ENCODE measurements at regions not wholly inside any gene's neighbourhood (a gene's known extent, or its start where the extent isn't known, plus 50 kb on each side); places are given as distances from the start of the nearest gene placed in this dataset.

DNA sequence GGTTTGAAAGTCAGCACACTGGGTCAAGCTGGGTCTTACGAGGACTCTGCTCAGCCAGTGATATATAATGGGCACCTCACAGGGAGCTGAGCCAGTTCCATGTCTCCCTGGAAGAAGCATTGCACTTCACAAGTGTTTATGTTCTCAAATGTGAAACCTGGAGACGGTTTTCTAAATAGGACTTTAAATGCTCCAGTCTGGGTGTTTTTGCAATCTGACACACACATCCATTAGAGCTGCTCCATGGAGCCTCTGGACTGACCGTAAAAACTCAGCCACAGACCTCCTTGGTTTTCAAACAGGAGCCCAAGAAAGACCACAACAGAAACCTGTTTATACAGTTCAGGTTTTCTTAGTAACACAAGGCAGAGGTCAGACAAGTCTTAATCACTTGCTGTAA is 201.3 kb upstream of the LRIG1 start:
- in situ Hi-C loops (cut with MboI; ENCODE audit: low sequenced_read_pairs in 4 of 4) (no loop called here), intact Hi-C loops (cut with DNase I; ENCODE audit: low total_unique reads) (no loop called here)
- no peaks in the 10 kb centered on the region for H3K9me3 ChIP-seq
- DNase-seq (no peak), ATAC-seq (no peak)
- no peak overlapping the region for H3K4me3 ChIP-seq
- TF ChIP-seq POLR2A (IDR thresholded peaks at IDR 0.05) = no peak
- TF ChIP-seq CTCF (IDR thresholded peaks at IDR 0.05 in 4 of 5, conservative IDR thresholded peaks at IDR 0.05 in 1 of 5) = no peak
- no peak overlapping the region for H3K27ac ChIP-seq
- H3K27me3 ChIP-seq = no peaks in the 10 kb centered on the region
- no peaks in the 10 kb centered on the region for H3K4me1 ChIP-seq
- no peaks in the 10 kb centered on the region for H3K36me3 ChIP-seq

DNA sequence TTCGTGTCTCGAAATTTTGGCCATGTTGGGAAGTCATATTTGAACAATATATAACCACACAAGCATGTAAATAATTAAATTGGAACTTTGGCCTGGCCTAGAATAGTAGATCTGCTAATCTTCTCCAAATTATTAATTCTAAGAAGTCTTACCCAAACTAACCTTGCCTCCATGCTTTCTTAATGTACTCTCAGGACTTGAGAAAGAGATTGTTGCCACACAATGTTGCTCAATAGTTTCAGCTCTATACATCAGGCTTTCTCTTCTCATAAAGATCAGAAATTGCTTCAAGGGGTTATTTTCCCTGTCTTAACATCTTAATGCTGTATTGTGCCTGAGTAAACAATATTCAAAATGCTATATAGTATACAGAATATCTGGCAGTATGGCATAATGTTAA is 202.7 kb upstream of the LRIG1 start:
- in situ Hi-C loops (cut with MboI; ENCODE audit: low sequenced_read_pairs in 4 of 4) = no loop called here

GRCh38 chr3:66705076-66705475 is 204.3 kb upstream of the LRIG1 start:
- Histone ChIP-seq H3K9me3 (no peaks in the 10 kb centered on the region), H3K4me3 (no peak overlapping the region), H3K4me1 (no peaks in the 10 kb centered on the region), H3K36me3 (no peaks in the 10 kb centered on the region), H3K27me3 (no peaks in the 10 kb centered on the region), H3K27ac (no peak overlapping the region)
- no peak for TF ChIP-seq POLR2A (IDR thresholded peaks at IDR 0.05)
- TF ChIP-seq CTCF (IDR thresholded peaks at IDR 0.05 in 4 of 5, conservative IDR thresholded peaks at IDR 0.05 in 1 of 5) = no peak
- DNase-seq = no peak
- in situ Hi-C loops (cut with MboI; ENCODE audit: low sequenced_read_pairs in 4 of 4) = no loop called here
- intact Hi-C loops (cut with DNase I; ENCODE audit: low total_unique reads) = no loop called here
- no peak for ATAC-seq

More for the DNA sequence above, 202.7 kb upstream of the LRIG1 start:
- H3K4me1 ChIP-seq = no peaks in the 10 kb centered on the region
- H3K4me3 ChIP-seq = no peak overlapping the region
- H3K36me3 ChIP-seq = no peaks in the 10 kb centered on the region
- no peak for TF ChIP-seq CTCF (IDR thresholded peaks at IDR 0.05 in 4 of 5, conservative IDR thresholded peaks at IDR 0.05 in 1 of 5)
- TF ChIP-seq POLR2A (IDR thresholded peaks at IDR 0.05) = no peak
- no peak overlapping the region for H3K27ac ChIP-seq
- H3K9me3 ChIP-seq = no peaks in the 10 kb centered on the region
- H3K27me3 ChIP-seq = no peaks in the 10 kb centered on the region
- DNase-seq = no peak
- ATAC-seq = no peak
- intact Hi-C loops (cut with DNase I; ENCODE audit: low total_unique reads) = no loop called here

DNA sequence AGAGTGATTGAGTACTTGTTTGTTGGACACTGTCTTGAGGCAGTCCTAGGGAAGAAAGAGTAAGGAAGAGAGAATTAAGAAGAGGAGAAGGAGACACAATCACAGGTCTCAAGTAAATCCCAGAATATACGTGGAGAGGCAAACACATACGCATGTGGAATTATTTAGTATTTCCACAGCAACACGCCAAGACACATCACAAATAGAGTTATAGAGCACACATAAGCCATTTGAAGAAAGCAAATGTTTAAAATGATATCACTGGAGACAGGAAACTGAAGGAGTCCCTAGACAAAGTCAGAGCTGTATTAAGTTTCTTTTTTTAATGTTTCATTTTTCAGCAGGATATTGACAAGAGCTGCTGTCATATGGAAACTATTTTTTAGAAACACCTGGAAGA is 206.1 kb upstream of the LRIG1 start:
- no peak overlapping the region for H3K27ac ChIP-seq
- in situ Hi-C loops (cut with MboI; ENCODE audit: low sequenced_read_pairs in 4 of 4) = no loop called here
- no peaks in the 10 kb centered on the region for H3K9me3 ChIP-seq
- no peaks in the 10 kb centered on the region for H3K27me3 ChIP-seq
- DNase-seq = no peak
- no peak for TF ChIP-seq CTCF (IDR thresholded peaks at IDR 0.05 in 4 of 5, conservative IDR thresholded peaks at IDR 0.05 in 1 of 5)
- no peak for TF ChIP-seq POLR2A (IDR thresholded peaks at IDR 0.05)
- no peaks in the 10 kb centered on the region for H3K4me1 ChIP-seq
- intact Hi-C loops (cut with DNase I; ENCODE audit: low total_unique reads) = no loop called here
- no peak for ATAC-seq
- no peak overlapping the region for H3K4me3 ChIP-seq
- no peaks in the 10 kb centered on the region for H3K36me3 ChIP-seq

GRCh38 chr3:66709532-66709931 is 208.7 kb upstream of the LRIG1 start:
- no peaks in the 10 kb centered on the region for H3K36me3 ChIP-seq
- DNase-seq (no peak), ATAC-seq (no peak)
- intact Hi-C loops (cut with DNase I; ENCODE audit: low total_unique reads) (no loop called here), in situ Hi-C loops (cut with MboI; ENCODE audit: low sequenced_read_pairs in 4 of 4) (no loop called here)
- H3K27me3 ChIP-seq = no peaks in the 10 kb centered on the region
- H3K9me3 ChIP-seq = no peaks in the 10 kb centered on the region
- H3K4me1 ChIP-seq = no peaks in the 10 kb centered on the region
- TF ChIP-seq CTCF (IDR thresholded peaks at IDR 0.05 in 4 of 5, conservative IDR thresholded peaks at IDR 0.05 in 1 of 5) = no peak
- TF ChIP-seq POLR2A (IDR thresholded peaks at IDR 0.05) = no peak
- H3K27ac ChIP-seq = no peak overlapping the region
- no peak overlapping the region for H3K4me3 ChIP-seq

Data from gastrocnemius medialis (tissue), 4 donors.